Prostate gland (tissue), 2 donors: ENCODE measurements at regions not wholly inside any gene's neighbourhood (a gene's known extent, or its start where the extent isn't known, plus 50 kb on each side); places are given as distances from the start of the nearest gene placed in this dataset.

ENCODE experiments used
- POLR2AphosphoS5 ChIP-seq: sonication (generic); formaldehyde crosslinking; IDR thresholded peaks from one replicate; pipeline ENCODE4 v1.6.1; 2017; ENCODE audit warnings: antibody characterized with exemption
- TF ChIP-seq, protein P1 (sequence below), 4 experiments: fragments of 200-600 bp in 2 of 4; fragments of 450-650 bp in 2 of 4; sonication (generic) in 2 of 4; IDR thresholded peaks; 1 replicate in 3 of 4; 2 replicates in 1 of 4; pipeline ENCODE4 v1.5.1; 2016 to 2019; ENCODE audit warnings: antibody characterized with exemption in 4 of 4, mild to moderate bottlenecking in 2 of 4, moderate library complexity in 2 of 4

DNA sequence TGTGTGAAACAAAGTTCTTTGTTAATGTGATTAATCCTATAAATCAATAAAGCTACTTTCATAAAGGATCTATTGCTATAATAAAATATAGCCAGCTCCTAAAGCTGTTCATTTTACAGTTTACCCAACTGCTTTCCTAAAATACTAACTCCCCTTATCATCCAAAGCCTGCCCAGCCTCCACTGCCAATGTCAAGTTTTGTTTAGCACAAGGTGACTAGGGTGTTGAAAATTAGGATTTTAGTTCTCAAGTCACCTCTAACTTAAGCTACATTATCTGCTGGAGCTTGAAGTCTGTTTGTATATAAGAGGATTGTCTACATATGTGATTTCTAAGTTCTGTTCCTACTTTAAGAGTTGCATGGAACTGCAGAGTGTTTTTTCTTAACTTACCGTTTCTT is 86.3 kb downstream of the CCER1 start:
- no peak for TF ChIP-seq POLR2AphosphoS5
- TF ChIP-seq, protein P1, sequence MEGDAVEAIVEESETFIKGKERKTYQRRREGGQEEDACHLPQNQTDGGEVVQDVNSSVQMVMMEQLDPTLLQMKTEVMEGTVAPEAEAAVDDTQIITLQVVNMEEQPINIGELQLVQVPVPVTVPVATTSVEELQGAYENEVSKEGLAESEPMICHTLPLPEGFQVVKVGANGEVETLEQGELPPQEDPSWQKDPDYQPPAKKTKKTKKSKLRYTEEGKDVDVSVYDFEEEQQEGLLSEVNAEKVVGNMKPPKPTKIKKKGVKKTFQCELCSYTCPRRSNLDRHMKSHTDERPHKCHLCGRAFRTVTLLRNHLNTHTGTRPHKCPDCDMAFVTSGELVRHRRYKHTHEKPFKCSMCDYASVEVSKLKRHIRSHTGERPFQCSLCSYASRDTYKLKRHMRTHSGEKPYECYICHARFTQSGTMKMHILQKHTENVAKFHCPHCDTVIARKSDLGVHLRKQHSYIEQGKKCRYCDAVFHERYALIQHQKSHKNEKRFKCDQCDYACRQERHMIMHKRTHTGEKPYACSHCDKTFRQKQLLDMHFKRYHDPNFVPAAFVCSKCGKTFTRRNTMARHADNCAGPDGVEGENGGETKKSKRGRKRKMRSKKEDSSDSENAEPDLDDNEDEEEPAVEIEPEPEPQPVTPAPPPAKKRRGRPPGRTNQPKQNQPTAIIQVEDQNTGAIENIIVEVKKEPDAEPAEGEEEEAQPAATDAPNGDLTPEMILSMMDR (IDR thresholded peaks at IDR 0.05) = no peak
